ENCODE measurements at regions not wholly inside any gene's neighbourhood (a gene's known extent, or its start where the extent isn't known, plus 50 kb on each side); places are given as distances from the start of the nearest gene placed in this dataset.
"Not testable (repeated sequence)": the region's sequence is repeated elsewhere in the genome, so short reads cannot be mapped to it uniquely, and the experiment has no call there.

GRCh38 chr5:127133071-127133470 lies 59.8 kb upstream of the C5orf63 start:
- DNase-seq (ENCODE audit: low read depth), result no peak

GRCh38 chr5:127136908-127137307 lies 63.6 kb upstream of the C5orf63 start:
- no peak for DNase-seq (ENCODE audit: low read depth)

GRCh38 chr5:127143722-127144121 lies 70.4 kb upstream of the C5orf63 start:
- DNase-seq (ENCODE audit: low read depth), result no peak

- no peak for DNase-seq (ENCODE audit: low read depth)
Observed at GRCh38 chr5:127153031-127153430, 79.7 kb upstream of the C5orf63 start.

- DNase-seq (ENCODE audit: low read depth), result no peak
Observed at GRCh38 chr5:127153521-127153920, 80.2 kb upstream of the C5orf63 start.

GRCh38 chr5:127163750-127164149 lies 90.4 kb upstream of the C5orf63 start:
- no peak for DNase-seq (ENCODE audit: low read depth)

- no peak for DNase-seq (ENCODE audit: low read depth)
Observed at GRCh38 chr5:127170918-127171600, 97.8 kb upstream of the C5orf63 start.

- DNase-seq (ENCODE audit: low read depth), result no peak
Observed at GRCh38 chr5:127176769-127177168, 103.5 kb upstream of the C5orf63 start.

GRCh38 chr5:127182631-127183030 lies 108.0 kb upstream of the MEGF10 start:
- not testable (repeated sequence) for DNase-seq (ENCODE audit: low read depth)

GRCh38 chr5:127183332-127183731 lies 107.3 kb upstream of the MEGF10 start:
- no peak for DNase-seq (ENCODE audit: low read depth)

GRCh38 chr5:127184851-127185250 lies 105.7 kb upstream of the MEGF10 start:
- DNase-seq (ENCODE audit: low read depth), result no peak

GRCh38 chr5:127186657-127187056 lies 103.9 kb upstream of the MEGF10 start:
- DNase-seq (ENCODE audit: low read depth), result no peak

GRCh38 chr5:127187706-127188105 lies 102.9 kb upstream of the MEGF10 start:
- no peak for DNase-seq (ENCODE audit: low read depth)

- DNase-seq (ENCODE audit: low read depth), result no peak
Observed at GRCh38 chr5:127192150-127192549, 98.4 kb upstream of the MEGF10 start.

GRCh38 chr5:127192836-127193338 lies 97.7 kb upstream of the MEGF10 start:
- DNase-seq (ENCODE audit: low read depth), result no peak

- no peak for DNase-seq (ENCODE audit: low read depth)
Observed at GRCh38 chr5:127196042-127196441, 94.6 kb upstream of the MEGF10 start.

- DNase-seq (ENCODE audit: low read depth), result not testable (repeated sequence)
Observed at GRCh38 chr5:127197402-127198167, 93.0 kb upstream of the MEGF10 start.

- not testable (repeated sequence) for DNase-seq (ENCODE audit: low read depth)
Observed at GRCh38 chr5:127202738-127203137, 87.9 kb upstream of the MEGF10 start.

GRCh38 chr5:127203818-127204217 lies 86.8 kb upstream of the MEGF10 start:
- no peak for DNase-seq (ENCODE audit: low read depth)

- no peak for DNase-seq (ENCODE audit: low read depth)
Observed at GRCh38 chr5:127205147-127205546, 85.4 kb upstream of the MEGF10 start.

GRCh38 chr5:127206320-127207113 lies 84.1 kb upstream of the MEGF10 start:
- DNase-seq (ENCODE audit: low read depth), result no peak

GRCh38 chr5:127210042-127210441 lies 80.6 kb upstream of the MEGF10 start:
- no peak for DNase-seq (ENCODE audit: low read depth)

GRCh38 chr5:127213231-127213630 lies 77.4 kb upstream of the MEGF10 start:
- DNase-seq (ENCODE audit: low read depth), result no peak
